ENCODE measurements at regions not wholly inside any gene's neighbourhood (a gene's known extent, or its start where the extent isn't known, plus 50 kb on each side); places are given as distances from the start of the nearest gene placed in this dataset.

GRCh38 chr7:131210618-131211017 lies 117.1 kb upstream of the MKLN1 start:
- TF ChIP-seq, protein P1, sequence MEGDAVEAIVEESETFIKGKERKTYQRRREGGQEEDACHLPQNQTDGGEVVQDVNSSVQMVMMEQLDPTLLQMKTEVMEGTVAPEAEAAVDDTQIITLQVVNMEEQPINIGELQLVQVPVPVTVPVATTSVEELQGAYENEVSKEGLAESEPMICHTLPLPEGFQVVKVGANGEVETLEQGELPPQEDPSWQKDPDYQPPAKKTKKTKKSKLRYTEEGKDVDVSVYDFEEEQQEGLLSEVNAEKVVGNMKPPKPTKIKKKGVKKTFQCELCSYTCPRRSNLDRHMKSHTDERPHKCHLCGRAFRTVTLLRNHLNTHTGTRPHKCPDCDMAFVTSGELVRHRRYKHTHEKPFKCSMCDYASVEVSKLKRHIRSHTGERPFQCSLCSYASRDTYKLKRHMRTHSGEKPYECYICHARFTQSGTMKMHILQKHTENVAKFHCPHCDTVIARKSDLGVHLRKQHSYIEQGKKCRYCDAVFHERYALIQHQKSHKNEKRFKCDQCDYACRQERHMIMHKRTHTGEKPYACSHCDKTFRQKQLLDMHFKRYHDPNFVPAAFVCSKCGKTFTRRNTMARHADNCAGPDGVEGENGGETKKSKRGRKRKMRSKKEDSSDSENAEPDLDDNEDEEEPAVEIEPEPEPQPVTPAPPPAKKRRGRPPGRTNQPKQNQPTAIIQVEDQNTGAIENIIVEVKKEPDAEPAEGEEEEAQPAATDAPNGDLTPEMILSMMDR (IDR thresholded peaks at IDR 0.05), result no peak
- TF ChIP-seq EP300 (IDR thresholded peaks at IDR 0.05) (no peak), POLR2AphosphoS5 (IDR thresholded peaks at IDR 0.05) (no peak)

Data from sigmoid colon (tissue), 4 donors.